WTC11 (cell line): ENCODE measurements at regions not wholly inside any gene's neighbourhood (a gene's known extent, or its start where the extent isn't known, plus 50 kb on each side); places are given as distances from the start of the nearest gene placed in this dataset.

Experiments used
- ATF1 ChIP-seq: sonication (generic); formaldehyde crosslinking; IDR thresholded peaks from 2 replicates; pipeline ENCODE4 v1.8.1; 2023; ENCODE audit warnings: mild to moderate bottlenecking, moderate library complexity, missing genetic modification reagents
- ATF3 ChIP-seq: sonication (generic); formaldehyde crosslinking; conservative IDR thresholded peaks from 2 replicates; pipeline ENCODE4 v1.8.1; 2022; ENCODE audit warnings: mild to moderate bottlenecking, missing genetic modification reagents
- CTCF ChIP-seq: fragments of 200-600 bp; IDR thresholded peaks from 2 replicates; pipeline ENCODE4 v1.8.0; 2022; ENCODE audit warnings: antibody characterized with exemption
- MAX ChIP-seq: sonication (generic); formaldehyde crosslinking; IDR thresholded peaks from 2 replicates; pipeline ENCODE4 v1.8.0; 2022; ENCODE audit warnings: mild to moderate bottlenecking, missing genetic modification reagents
- MLX ChIP-seq: sonication (generic); formaldehyde crosslinking; IDR thresholded peaks from 2 replicates; pipeline ENCODE4 v1.8.1; 2023; ENCODE audit warnings: mild to moderate bottlenecking, missing genetic modification reagents, moderate library complexity
- SP1 ChIP-seq: sonication (generic); formaldehyde crosslinking; conservative IDR thresholded peaks from 2 replicates; pipeline ENCODE4 v1.8.1; 2022; ENCODE audit warnings: missing genetic modification reagents
- ZBTB21 ChIP-seq: sonication (generic); formaldehyde crosslinking; IDR thresholded peaks from 2 replicates; pipeline ENCODE4 v1.8.1; 2023; ENCODE audit warnings: mild to moderate bottlenecking, missing genetic modification reagents, borderline replicate concordance
- TF ChIP-seq, protein P1 (sequence below): sonication (generic); formaldehyde crosslinking; IDR thresholded peaks from 2 replicates; pipeline ENCODE4 v1.8.1; 2022; ENCODE audit warnings: low read depth, missing genetic modification reagents, borderline replicate concordance
- TF ChIP-seq, protein P2 (sequence below): sonication (generic); formaldehyde crosslinking; IDR thresholded peaks from 2 replicates; pipeline ENCODE4 v1.8.0; 2022; ENCODE audit warnings: mild to moderate bottlenecking, missing genetic modification reagents

DNA sequence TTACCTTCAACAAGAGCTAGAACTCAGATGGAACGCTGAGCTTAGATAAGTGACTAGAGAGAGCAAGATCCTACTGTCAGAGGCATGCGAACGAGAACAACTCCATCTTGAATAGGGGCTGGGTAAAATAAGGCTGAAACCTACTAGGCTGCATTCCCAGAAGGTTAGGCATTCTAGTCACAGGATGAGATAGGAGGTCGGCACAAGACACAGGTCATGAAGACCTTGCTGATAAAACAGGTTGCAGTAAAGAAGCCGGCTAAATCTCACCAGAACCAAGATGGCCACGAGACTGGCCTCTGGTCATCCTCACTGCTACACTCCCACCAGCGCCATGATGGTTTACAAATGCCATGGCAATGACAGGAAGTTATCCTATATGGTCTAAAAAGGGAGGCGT lies 59.6 kb upstream of the PLEKHG3 start:
- no peak for TF ChIP-seq SP1
- TF ChIP-seq ZBTB21 = no peak
- no peak for TF ChIP-seq CTCF
- TF ChIP-seq MAX (CRISPR knock-in tag) = no peak
- TF ChIP-seq, protein P1, sequence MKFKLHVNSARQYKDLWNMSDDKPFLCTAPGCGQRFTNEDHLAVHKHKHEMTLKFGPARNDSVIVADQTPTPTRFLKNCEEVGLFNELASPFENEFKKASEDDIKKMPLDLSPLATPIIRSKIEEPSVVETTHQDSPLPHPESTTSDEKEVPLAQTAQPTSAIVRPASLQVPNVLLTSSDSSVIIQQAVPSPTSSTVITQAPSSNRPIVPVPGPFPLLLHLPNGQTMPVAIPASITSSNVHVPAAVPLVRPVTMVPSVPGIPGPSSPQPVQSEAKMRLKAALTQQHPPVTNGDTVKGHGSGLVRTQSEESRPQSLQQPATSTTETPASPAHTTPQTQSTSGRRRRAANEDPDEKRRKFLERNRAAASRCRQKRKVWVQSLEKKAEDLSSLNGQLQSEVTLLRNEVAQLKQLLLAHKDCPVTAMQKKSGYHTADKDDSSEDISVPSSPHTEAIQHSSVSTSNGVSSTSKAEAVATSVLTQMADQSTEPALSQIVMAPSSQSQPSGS = no peak
- no peak for TF ChIP-seq MLX (CRISPR knock-in tag)
- no peak for TF ChIP-seq ATF3
- TF ChIP-seq, protein P2, sequence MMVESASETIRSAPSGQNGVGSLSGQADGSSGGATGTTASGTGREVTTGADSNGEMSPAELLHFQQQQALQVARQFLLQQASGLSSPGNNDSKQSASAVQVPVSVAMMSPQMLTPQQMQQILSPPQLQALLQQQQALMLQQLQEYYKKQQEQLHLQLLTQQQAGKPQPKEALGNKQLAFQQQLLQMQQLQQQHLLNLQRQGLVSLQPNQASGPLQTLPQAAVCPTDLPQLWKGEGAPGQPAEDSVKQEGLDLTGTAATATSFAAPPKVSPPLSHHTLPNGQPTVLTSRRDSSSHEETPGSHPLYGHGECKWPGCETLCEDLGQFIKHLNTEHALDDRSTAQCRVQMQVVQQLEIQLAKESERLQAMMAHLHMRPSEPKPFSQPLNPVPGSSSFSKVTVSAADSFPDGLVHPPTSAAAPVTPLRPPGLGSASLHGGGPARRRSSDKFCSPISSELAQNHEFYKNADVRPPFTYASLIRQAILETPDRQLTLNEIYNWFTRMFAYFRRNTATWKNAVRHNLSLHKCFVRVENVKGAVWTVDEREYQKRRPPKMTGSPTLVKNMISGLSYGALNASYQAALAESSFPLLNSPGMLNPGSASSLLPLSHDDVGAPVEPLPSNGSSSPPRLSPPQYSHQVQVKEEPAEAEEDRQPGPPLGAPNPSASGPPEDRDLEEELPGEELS (CRISPR knock-in tag) = no peak
- TF ChIP-seq ATF1 (CRISPR knock-in tag) = no peak
